HG02938 (cell line): ENCODE measurements at regions not wholly inside any gene's neighbourhood (a gene's known extent, or its start where the extent isn't known, plus 50 kb on each side); places are given as distances from the start of the nearest gene placed in this dataset.

Experiments used
- ATAC-seq: cut with Tn5 transposase; IDR thresholded peaks from one replicate; pipeline ENCODE4 v1.9.1; 2021; ENCODE audit warnings: mild to moderate bottlenecking, moderate library complexity; ENCODE audit not compliant: unreplicated experiment

- no peak for ATAC-seq
These were observed 132.3 kb downstream of the TINAG start for GRCh38 chr6:54440549-54440948.

GRCh38 chr6:54441020-54441419, 132.8 kb downstream of the TINAG start:
- no peak for ATAC-seq

- ATAC-seq, result no peak
These were observed 133.5 kb downstream of the TINAG start for GRCh38 chr6:54441687-54442248.

GRCh38 chr6:54445207-54445606, 137.0 kb downstream of the TINAG start:
- no peak for ATAC-seq

GRCh38 chr6:54448617-54449016, 140.4 kb downstream of the TINAG start:
- ATAC-seq, result no peak

GRCh38 chr6:54451516-54451915, 143.3 kb downstream of the TINAG start:
- no peak for ATAC-seq

GRCh38 chr6:54463354-54464024, 155.2 kb downstream of the TINAG start:
- ATAC-seq, result no peak

GRCh38 chr6:54465649-54466300, 157.5 kb downstream of the TINAG start:
- no peak for ATAC-seq

- ATAC-seq, result peak; percentile 73
These were observed 159.1 kb downstream of the TINAG start for GRCh38 chr6:54467384-54467783.

- no peak for ATAC-seq
These were observed 165.1 kb downstream of the TINAG start for GRCh38 chr6:54473328-54473727.

- ATAC-seq, result no peak
These were observed 166.7 kb downstream of the TINAG start for GRCh38 chr6:54474898-54475297.

GRCh38 chr6:54481091-54481490, 172.8 kb downstream of the TINAG start:
- no peak for ATAC-seq

- ATAC-seq, result no peak
These were observed 183.2 kb downstream of the TINAG start for GRCh38 chr6:54491431-54491830.

- ATAC-seq, result no peak
These were observed 184.9 kb downstream of the TINAG start for GRCh38 chr6:54493138-54493537.

GRCh38 chr6:54503144-54503543, 194.9 kb downstream of the TINAG start:
- no peak for ATAC-seq

GRCh38 chr6:54515013-54515412, 206.8 kb downstream of the TINAG start:
- ATAC-seq, result no peak

GRCh38 chr6:54515713-54516112, 207.5 kb downstream of the TINAG start:
- ATAC-seq, result no peak

- no peak for ATAC-seq
These were observed 208.1 kb downstream of the TINAG start for GRCh38 chr6:54516321-54516720.

GRCh38 chr6:54519161-54519560, 210.9 kb downstream of the TINAG start:
- ATAC-seq, result no peak

GRCh38 chr6:54525731-54526130, 217.5 kb downstream of the TINAG start:
- ATAC-seq, result no peak

GRCh38 chr6:54533567-54533966, 225.3 kb downstream of the TINAG start:
- ATAC-seq, result no peak

- ATAC-seq, result no peak
These were observed 227.3 kb downstream of the TINAG start for GRCh38 chr6:54535568-54535967.
